ENCODE measurements at regions not wholly inside any gene's neighbourhood (a gene's known extent, or its start where the extent isn't known, plus 50 kb on each side); places are given as distances from the start of the nearest gene placed in this dataset.

- intact Hi-C loops (cut with DNase I), result no loop called here
- peaks cover 0 to 1% (median 0%) of the 10 kb centered on the region in 3 donors for H3K27me3 ChIP-seq (ENCODE audit: insufficient read depth in 3 of 3, low read length in 2 of 3)
- ATAC-seq (no peak), DNase-seq (no peak)
- 69 to 72% (median 71%) methylated on average over 4 of the region's 4 CpGs for WGBS, 3 donors
- H3K36me3 ChIP-seq (ENCODE audit: insufficient read depth in 1 of 2, low read depth in 1 of 2), result no peaks in the 10 kb centered on the region
- no peak overlapping the region for H3K27ac ChIP-seq
- no peak overlapping the region for H3K4me3 ChIP-seq
- TF ChIP-seq, protein P1, sequence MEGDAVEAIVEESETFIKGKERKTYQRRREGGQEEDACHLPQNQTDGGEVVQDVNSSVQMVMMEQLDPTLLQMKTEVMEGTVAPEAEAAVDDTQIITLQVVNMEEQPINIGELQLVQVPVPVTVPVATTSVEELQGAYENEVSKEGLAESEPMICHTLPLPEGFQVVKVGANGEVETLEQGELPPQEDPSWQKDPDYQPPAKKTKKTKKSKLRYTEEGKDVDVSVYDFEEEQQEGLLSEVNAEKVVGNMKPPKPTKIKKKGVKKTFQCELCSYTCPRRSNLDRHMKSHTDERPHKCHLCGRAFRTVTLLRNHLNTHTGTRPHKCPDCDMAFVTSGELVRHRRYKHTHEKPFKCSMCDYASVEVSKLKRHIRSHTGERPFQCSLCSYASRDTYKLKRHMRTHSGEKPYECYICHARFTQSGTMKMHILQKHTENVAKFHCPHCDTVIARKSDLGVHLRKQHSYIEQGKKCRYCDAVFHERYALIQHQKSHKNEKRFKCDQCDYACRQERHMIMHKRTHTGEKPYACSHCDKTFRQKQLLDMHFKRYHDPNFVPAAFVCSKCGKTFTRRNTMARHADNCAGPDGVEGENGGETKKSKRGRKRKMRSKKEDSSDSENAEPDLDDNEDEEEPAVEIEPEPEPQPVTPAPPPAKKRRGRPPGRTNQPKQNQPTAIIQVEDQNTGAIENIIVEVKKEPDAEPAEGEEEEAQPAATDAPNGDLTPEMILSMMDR (IDR thresholded peaks at IDR 0.05), result no peak
- no peaks in the 10 kb centered on the region for H3K9me3 ChIP-seq
- H3K4me1 ChIP-seq, result no peaks in the 10 kb centered on the region
Observed at GRCh38 chr4:165711436-165711835, 161.6 kb upstream of the TLL1 start.

- no peaks in the 10 kb centered on the region for H3K36me3 ChIP-seq (ENCODE audit: insufficient read depth in 1 of 2, low read depth in 1 of 2)
- no peak overlapping the region for H3K4me3 ChIP-seq
- DNase-seq (no peak), ATAC-seq (no peak)
- H3K27ac ChIP-seq, result no peak overlapping the region
- WGBS, 3 donors, result 76 to 89% (median 88%) methylated on average over 2 of the region's 2 CpGs
- intact Hi-C loops (cut with DNase I), result no loop called here
- H3K27me3 ChIP-seq (ENCODE audit: insufficient read depth in 3 of 3, low read length in 2 of 3), result peaks cover 0 to 1% (median 0%) of the 10 kb centered on the region in 3 donors
- no peaks in the 10 kb centered on the region for H3K9me3 ChIP-seq
- TF ChIP-seq, protein P1 (IDR thresholded peaks at IDR 0.05), result no peak
- H3K4me1 ChIP-seq, result no peaks in the 10 kb centered on the region
Observed at GRCh38 chr4:165711912-165712311, 161.1 kb upstream of the TLL1 start.

GRCh38 chr4:165714650-165715049 lies 158.4 kb upstream of the TLL1 start:
- H3K9me3 ChIP-seq, result no peaks in the 10 kb centered on the region
- no peak for ATAC-seq

DNA sequence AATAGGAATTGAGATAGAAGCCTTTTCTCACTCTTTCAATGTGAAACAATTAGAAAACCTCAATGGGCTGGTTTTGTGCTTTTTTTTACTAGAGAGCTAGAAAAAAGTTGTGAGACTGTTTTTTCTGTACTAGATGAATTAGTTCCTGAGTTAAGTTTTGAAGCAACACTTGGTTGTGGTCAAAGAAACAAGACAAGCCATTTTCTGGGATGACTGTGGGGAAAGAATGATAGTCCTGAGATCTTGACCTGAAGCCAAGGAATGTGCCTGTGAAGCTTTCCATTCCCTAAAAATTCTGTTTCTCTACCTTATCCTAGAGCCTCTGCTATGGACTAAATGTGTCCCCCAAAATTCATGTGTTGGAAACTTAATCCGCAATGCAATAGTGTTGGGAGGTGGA lies 157.8 kb upstream of the TLL1 start:
- 96 to 100% (median 100%) methylated on average over 1 of the region's 1 CpG for WGBS, 3 donors
- intact Hi-C loops (cut with DNase I), result no loop called here

More at GRCh38 chr4:165714650-165715049, 158.4 kb upstream of the TLL1 start:
- 93 to 97% (median 93%) methylated on average over 14 of the region's 14 CpGs for WGBS, 3 donors
- H3K36me3 ChIP-seq (ENCODE audit: insufficient read depth in 1 of 2, low read depth in 1 of 2), result no peaks in the 10 kb centered on the region
- no peaks in the 10 kb centered on the region for H3K4me1 ChIP-seq
- DNase-seq, result no peak
- peaks cover 0 to 1% (median 0%) of the 10 kb centered on the region in 3 donors for H3K27me3 ChIP-seq (ENCODE audit: insufficient read depth in 3 of 3, low read length in 2 of 3)
- no peak overlapping the region for H3K4me3 ChIP-seq
- TF ChIP-seq, protein P1 (IDR thresholded peaks at IDR 0.05), result no peak
- intact Hi-C loops (cut with DNase I), result no loop called here
- no peak overlapping the region for H3K27ac ChIP-seq

More for the DNA sequence above, 157.8 kb upstream of the TLL1 start:
- H3K4me1 ChIP-seq, result no peaks in the 10 kb centered on the region
- no peak overlapping the region for H3K27ac ChIP-seq
- TF ChIP-seq, protein P1 (IDR thresholded peaks at IDR 0.05), result no peak
- H3K36me3 ChIP-seq (ENCODE audit: insufficient read depth in 1 of 2, low read depth in 1 of 2), result no peaks in the 10 kb centered on the region
- no peaks in the 10 kb centered on the region for H3K9me3 ChIP-seq
- DNase-seq, result no peak
- no peak for ATAC-seq
- H3K4me3 ChIP-seq, result no peak overlapping the region
- H3K27me3 ChIP-seq (ENCODE audit: insufficient read depth in 3 of 3, low read length in 2 of 3), result peaks cover 0 to 1% (median 0%) of the 10 kb centered on the region in 3 donors

Data from psoas muscle (tissue), 7 donors.